ENCODE measurements at regions not wholly inside any gene's neighbourhood (a gene's known extent, or its start where the extent isn't known, plus 50 kb on each side); places are given as distances from the start of the nearest gene placed in this dataset.
"Not testable (repeated sequence)": the region's sequence is repeated elsewhere in the genome, so short reads cannot be mapped to it uniquely, and the experiment has no call there.

DNA sequence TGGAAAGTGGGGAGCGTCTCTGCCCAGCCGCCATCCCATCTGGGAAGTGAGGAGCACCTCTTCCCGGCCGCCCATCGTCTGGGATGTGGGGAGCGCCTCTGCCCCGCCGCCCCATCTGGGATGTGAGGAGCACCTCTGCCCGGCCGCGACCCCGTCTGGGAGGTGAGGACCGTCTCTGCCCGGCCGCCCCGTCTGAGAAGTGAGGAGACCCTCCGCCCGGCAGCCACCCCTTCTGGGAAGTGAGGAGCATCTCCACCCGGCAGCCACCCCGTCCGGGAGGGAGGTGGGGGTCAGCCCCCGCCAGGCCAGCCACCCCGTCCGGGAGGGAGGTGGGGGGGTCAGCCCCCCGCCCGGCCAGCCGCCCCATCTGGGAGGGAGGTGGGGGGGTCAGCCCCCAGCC is 190.0 kb upstream of the MGAT5 start:
- not testable (repeated sequence) for H3K79me1 ChIP-seq (ENCODE audit: low read depth, low read length); H4K8ac ChIP-seq (ENCODE audit: extremely low read depth, insufficient read depth, low read length)

More for the DNA sequence above, 190.0 kb upstream of the MGAT5 start:
- H4K91ac ChIP-seq (replicated peaks; ENCODE audit: insufficient read length, low read length); H3K4me2 ChIP-seq (ENCODE audit: insufficient read depth in 1 of 2, low read depth in 2 of 2, low read length in 2 of 2); H2AFZ ChIP-seq (ENCODE audit: low read length); H2BK5ac ChIP-seq (ENCODE audit: low read depth, low read length); H3K9ac ChIP-seq (replicated peaks in 1 of 4; ENCODE audit: extremely low read depth in 1 of 4, low read depth in 3 of 4, low read length in 3 of 4); POLR2A ChIA-PET (ENCODE audit: partially characterized antibody); H3K79me2 ChIP-seq (ENCODE audit: control insufficient read depth in 1 of 2, insufficient read depth in 2 of 2, low read length in 2 of 2); H2BK12ac ChIP-seq (ENCODE audit: low read depth, low read length); CTCF ChIA-PET (ENCODE audit: partially characterized antibody); H3K56ac ChIP-seq (replicated peaks; ENCODE audit: insufficient read length, low read depth, low read length); H3K14ac ChIP-seq (ENCODE audit: insufficient read length); H4K20me1 ChIP-seq (replicated peaks in 1 of 2; ENCODE audit: control insufficient read depth in 1 of 2, insufficient read depth in 2 of 2, low read length in 2 of 2); H3K23ac ChIP-seq (ENCODE audit: insufficient read length); H3K27ac ChIP-seq (ENCODE audit: low read depth, low read length); H3K27me3 ChIP-seq (replicated peaks in 1 of 4; ENCODE audit: control insufficient read depth in 3 of 4, extremely low read depth in 1 of 4, insufficient read depth in 3 of 4, low read length in 3 of 4); H2BK120ac ChIP-seq (replicated peaks; ENCODE audit: low read depth, low read length); H3K4me1 ChIP-seq (replicated peaks in 1 of 4; ENCODE audit: control insufficient read depth in 3 of 4, insufficient read depth in 4 of 4, low read length in 3 of 4); H2AK5ac ChIP-seq (ENCODE audit: low read depth, low read length); H2BK15ac ChIP-seq (ENCODE audit: low read length); H3K18ac ChIP-seq (ENCODE audit: extremely low read depth, low read length); H3K36me3 ChIP-seq (ENCODE audit: control insufficient read depth in 2 of 4, insufficient read depth in 4 of 4, low read length in 3 of 4); H3K23me2 ChIP-seq (ENCODE audit: low read depth, low read length); H3K4ac ChIP-seq (replicated peaks; ENCODE audit: insufficient read length, low read depth, low read length); FAIRE-seq; H2BK20ac ChIP-seq (ENCODE audit: low read length); H4K5ac ChIP-seq (ENCODE audit: insufficient read length, low read depth, low read length); H3K4me3 ChIP-seq (ENCODE audit: extremely low read depth in 1 of 4, insufficient read depth in 2 of 4, low read depth in 3 of 4, low read length in 4 of 4); DNase-seq (ENCODE audit: low read depth in 1 of 2, low spot score in 2 of 2): not testable (repeated sequence)
- peaks cover 8 to 22% of the 10 kb centered on the region in 2 experiments; a peak in 2 of 4 replicates for H3K9me3 ChIP-seq (ENCODE audit: insufficient read depth in 2 of 2, low read depth in 1 of 2, low read length in 1 of 2)
- 100% methylated on average over 2 of the region's 27 CpGs; no CpG with 5 or more reads in 1 of the 2 experiments for WGBS, 2 experiments (ENCODE audit: extremely low coverage in 1 of 2, insufficient coverage in 1 of 2, insufficient read length in 1 of 2, insufficient replicate concordance in 2 of 2, low coverage in 1 of 2, low lambda C conversion rate in 2 of 2, missing lambda C conversion rate in 1 of 2)

Measured in H1 (cell line).